ENCODE measurements at regions not wholly inside any gene's neighbourhood (a gene's known extent, or its start where the extent isn't known, plus 50 kb on each side); places are given as distances from the start of the nearest gene placed in this dataset.

DNA sequence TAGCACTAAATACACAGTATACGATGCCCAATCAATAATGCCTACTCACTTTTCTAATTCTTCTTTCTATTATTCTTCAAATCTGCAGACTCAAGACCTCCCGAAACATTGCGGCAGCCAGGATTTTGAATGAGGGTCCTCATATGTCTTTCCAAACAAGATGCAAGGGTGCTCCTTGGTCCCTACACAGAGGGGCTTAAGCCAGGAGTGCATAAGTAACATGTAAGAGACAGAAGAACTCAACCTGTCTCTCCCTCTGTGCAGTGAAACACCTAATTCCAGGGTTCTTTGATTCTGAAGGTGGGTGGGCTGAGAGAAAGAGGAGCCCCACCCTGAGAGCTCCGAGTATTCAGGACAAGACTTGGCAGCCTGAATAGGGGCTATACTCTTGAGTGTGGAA is 117.6 kb downstream of the ZNF280B start:
- H3K36me3 ChIP-seq (ENCODE audit: control insufficient read depth, insufficient read depth, low read length), result no peaks in the 10 kb centered on the region
- no peaks in the 10 kb centered on the region for H3K4me1 ChIP-seq (ENCODE audit: control insufficient read depth, insufficient read depth, low read length)
- H3K9ac ChIP-seq (ENCODE audit: low read length), result no peak overlapping the region
- no peaks in the 10 kb centered on the region for H3K9me3 ChIP-seq (ENCODE audit: control insufficient read depth, low read length)
- no peak overlapping the region for H3K4me3 ChIP-seq (ENCODE audit: low read length)
- H3K27me3 ChIP-seq (ENCODE audit: control insufficient read depth, insufficient read depth, low read length), result no peaks in the 10 kb centered on the region

DNA sequence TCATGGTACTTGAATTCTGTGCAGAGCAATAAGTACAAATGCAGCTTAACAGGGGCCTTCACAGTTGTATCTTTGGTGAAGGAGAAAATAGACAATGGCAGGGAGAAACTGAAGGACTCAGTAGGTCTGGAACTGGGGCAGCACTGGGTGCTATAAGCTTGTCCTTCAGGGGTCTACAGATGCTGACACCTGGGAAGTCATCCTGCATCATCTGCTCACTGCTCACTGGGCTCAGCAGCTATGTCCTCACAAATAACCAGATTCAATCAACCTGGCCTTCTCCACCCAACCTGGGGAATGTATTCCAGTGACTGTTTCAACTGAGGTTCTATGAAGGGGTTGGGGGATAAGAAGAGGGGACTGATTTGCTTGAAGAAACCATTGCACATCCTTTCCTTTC is 117.0 kb downstream of the ZNF280B start:
- Histone ChIP-seq H3K9ac (ENCODE audit: low read length) (no peak overlapping the region), H3K9me3 (ENCODE audit: control insufficient read depth, low read length) (no peaks in the 10 kb centered on the region), H3K4me3 (ENCODE audit: low read length) (no peak overlapping the region)

GRCh38 chr22:22392131-22392530 is 116.4 kb downstream of the ZNF280B start:
- no peak overlapping the region for H3K9ac ChIP-seq (ENCODE audit: low read length)
- no peaks in the 10 kb centered on the region for H3K4me1 ChIP-seq (ENCODE audit: control insufficient read depth, insufficient read depth, low read length)
- H3K4me3 ChIP-seq (ENCODE audit: low read length), result no peak overlapping the region
- no peaks in the 10 kb centered on the region for H3K9me3 ChIP-seq (ENCODE audit: control insufficient read depth, low read length)
- H3K27me3 ChIP-seq (ENCODE audit: control insufficient read depth, insufficient read depth, low read length), result no peaks in the 10 kb centered on the region
- no peaks in the 10 kb centered on the region for H3K36me3 ChIP-seq (ENCODE audit: control insufficient read depth, insufficient read depth, low read length)

More for the DNA sequence above, 117.0 kb downstream of the ZNF280B start:
- Histone ChIP-seq H3K36me3 (ENCODE audit: control insufficient read depth, insufficient read depth, low read length) (no peaks in the 10 kb centered on the region), H3K27me3 (ENCODE audit: control insufficient read depth, insufficient read depth, low read length) (no peaks in the 10 kb centered on the region), H3K4me1 (ENCODE audit: control insufficient read depth, insufficient read depth, low read length) (no peaks in the 10 kb centered on the region)

DNA sequence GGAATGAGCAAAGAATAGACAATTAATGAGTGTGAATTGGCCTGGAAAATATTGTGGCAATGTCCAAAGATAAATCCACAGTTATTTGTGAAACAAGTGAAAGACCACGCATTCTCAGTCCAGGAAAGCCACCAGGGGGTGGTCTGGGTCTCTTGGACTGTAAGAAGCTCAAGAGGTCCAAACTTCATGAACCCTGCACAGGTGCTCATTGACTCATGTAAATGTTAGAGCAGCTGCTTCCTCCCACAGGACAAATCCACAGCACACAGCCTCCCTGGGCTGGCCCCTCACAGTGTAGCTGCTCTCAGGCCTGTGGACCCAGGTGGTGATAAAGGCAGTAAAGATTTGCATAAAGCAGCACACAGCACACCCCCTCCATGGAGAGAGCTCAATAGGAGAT is 114.0 kb downstream of the ZNF280B start:
- Histone ChIP-seq H3K9me3 (ENCODE audit: control insufficient read depth, low read length) (no peaks in the 10 kb centered on the region), H3K36me3 (ENCODE audit: control insufficient read depth, insufficient read depth, low read length) (no peaks in the 10 kb centered on the region), H3K4me1 (ENCODE audit: control insufficient read depth, insufficient read depth, low read length) (no peaks in the 10 kb centered on the region), H3K27me3 (ENCODE audit: control insufficient read depth, insufficient read depth, low read length) (peaks cover 9% of the 10 kb centered on the region), H3K9ac (ENCODE audit: low read length) (no peak overlapping the region), H3K4me3 (ENCODE audit: low read length) (no peak overlapping the region)

DNA sequence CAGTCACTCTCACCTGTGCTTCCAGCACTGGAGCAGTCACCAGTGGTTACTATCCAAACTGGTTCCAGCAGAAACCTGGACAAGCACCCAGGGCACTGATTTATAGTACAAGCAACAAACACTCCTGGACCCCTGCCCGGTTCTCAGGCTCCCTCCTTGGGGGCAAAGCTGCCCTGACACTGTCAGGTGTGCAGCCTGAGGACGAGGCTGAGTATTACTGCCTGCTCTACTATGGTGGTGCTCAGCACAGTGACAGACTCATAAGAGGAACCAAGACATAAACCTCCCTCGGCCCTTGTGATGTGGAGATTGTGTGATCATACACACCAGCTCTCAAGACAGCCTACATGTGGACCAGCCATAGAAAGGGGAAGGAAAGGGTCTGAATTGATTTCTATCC is 113.3 kb downstream of the ZNF280B start:
- Histone ChIP-seq H3K36me3 (ENCODE audit: control insufficient read depth, insufficient read depth, low read length) (no peaks in the 10 kb centered on the region), H3K9me3 (ENCODE audit: control insufficient read depth, low read length) (no peaks in the 10 kb centered on the region), H3K4me1 (ENCODE audit: control insufficient read depth, insufficient read depth, low read length) (no peaks in the 10 kb centered on the region), H3K27me3 (ENCODE audit: control insufficient read depth, insufficient read depth, low read length) (peaks cover 9% of the 10 kb centered on the region), H3K9ac (ENCODE audit: low read length) (no peak overlapping the region), H3K4me3 (ENCODE audit: low read length) (no peak overlapping the region)

DNA sequence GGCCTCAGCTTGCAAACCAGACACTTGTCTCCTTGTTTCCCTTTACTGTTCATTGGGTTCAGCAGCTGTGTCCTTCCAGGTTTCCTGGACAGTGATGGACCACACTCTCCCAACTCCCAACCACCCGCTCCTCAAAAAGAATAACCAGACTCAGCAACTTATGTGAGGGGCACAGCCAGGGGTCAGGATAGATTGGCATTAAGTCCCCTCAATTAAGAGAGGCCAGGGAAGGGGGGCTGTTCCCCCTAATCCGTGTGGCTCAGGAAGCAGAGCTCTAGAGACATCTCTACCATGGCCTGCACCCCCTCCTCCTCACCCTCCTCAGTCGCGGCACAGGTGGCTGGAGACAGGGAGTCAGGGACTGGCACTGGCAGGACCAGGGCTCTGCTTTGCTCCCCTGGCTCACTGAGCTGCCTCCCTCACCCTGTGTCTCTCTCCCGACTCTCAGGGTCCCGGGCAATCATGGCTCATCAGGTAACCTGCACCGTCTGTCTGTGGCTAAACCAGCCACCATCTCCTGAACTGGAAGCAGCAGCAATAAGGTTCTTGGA is 111.7 kb downstream of the ZNF280B start:
- Histone ChIP-seq H3K36me3 (ENCODE audit: control insufficient read depth, insufficient read depth, low read length) (no peaks in the 10 kb centered on the region), H3K4me1 (ENCODE audit: control insufficient read depth, insufficient read depth, low read length) (no peaks in the 10 kb centered on the region), H3K4me3 (ENCODE audit: low read length) (no peak overlapping the region), H3K9ac (ENCODE audit: low read length) (no peak overlapping the region), H3K9me3 (ENCODE audit: control insufficient read depth, low read length) (no peaks in the 10 kb centered on the region), H3K27me3 (ENCODE audit: control insufficient read depth, insufficient read depth, low read length) (peaks cover 9% of the 10 kb centered on the region)

GRCh38 chr22:22397292-22397870 is 111.2 kb downstream of the ZNF280B start:
- H3K9me3 ChIP-seq (ENCODE audit: control insufficient read depth, low read length), result no peaks in the 10 kb centered on the region
- H3K27me3 ChIP-seq (ENCODE audit: control insufficient read depth, insufficient read depth, low read length), result peaks cover 9% of the 10 kb centered on the region
- H3K4me3 ChIP-seq (ENCODE audit: low read length), result no peak overlapping the region
- no peak overlapping the region for H3K9ac ChIP-seq (ENCODE audit: low read length)
- H3K36me3 ChIP-seq (ENCODE audit: control insufficient read depth, insufficient read depth, low read length), result no peaks in the 10 kb centered on the region
- H3K4me1 ChIP-seq (ENCODE audit: control insufficient read depth, insufficient read depth, low read length), result no peaks in the 10 kb centered on the region

GRCh38 chr22:22397875-22398524 is 110.5 kb downstream of the ZNF280B start:
- Histone ChIP-seq H3K9ac (ENCODE audit: low read length) (no peak overlapping the region), H3K4me3 (ENCODE audit: low read length) (no peak overlapping the region), H3K4me1 (ENCODE audit: control insufficient read depth, insufficient read depth, low read length) (no peaks in the 10 kb centered on the region), H3K27me3 (ENCODE audit: control insufficient read depth, insufficient read depth, low read length) (peaks cover 9% of the 10 kb centered on the region), H3K9me3 (ENCODE audit: control insufficient read depth, low read length) (no peaks in the 10 kb centered on the region), H3K36me3 (ENCODE audit: control insufficient read depth, insufficient read depth, low read length) (no peaks in the 10 kb centered on the region)

GRCh38 chr22:22398530-22399327 is 109.8 kb downstream of the ZNF280B start:
- H3K36me3 ChIP-seq (ENCODE audit: control insufficient read depth, insufficient read depth, low read length), result no peaks in the 10 kb centered on the region
- H3K9ac ChIP-seq (ENCODE audit: low read length), result no peak overlapping the region
- no peaks in the 10 kb centered on the region for H3K9me3 ChIP-seq (ENCODE audit: control insufficient read depth, low read length)
- peaks cover 9% of the 10 kb centered on the region for H3K27me3 ChIP-seq (ENCODE audit: control insufficient read depth, insufficient read depth, low read length)
- no peaks in the 10 kb centered on the region for H3K4me1 ChIP-seq (ENCODE audit: control insufficient read depth, insufficient read depth, low read length)
- H3K4me3 ChIP-seq (ENCODE audit: low read length), result no peak overlapping the region

GRCh38 chr22:22400099-22400498 is 108.4 kb downstream of the ZNF280B start:
- H3K36me3 ChIP-seq (ENCODE audit: control insufficient read depth, insufficient read depth, low read length), result no peaks in the 10 kb centered on the region
- no peaks in the 10 kb centered on the region for H3K9me3 ChIP-seq (ENCODE audit: control insufficient read depth, low read length)
- no peaks in the 10 kb centered on the region for H3K4me1 ChIP-seq (ENCODE audit: control insufficient read depth, insufficient read depth, low read length)
- H3K9ac ChIP-seq (ENCODE audit: low read length), result no peak overlapping the region
- H3K27me3 ChIP-seq (ENCODE audit: control insufficient read depth, insufficient read depth, low read length), result peaks cover 9% of the 10 kb centered on the region
- no peak overlapping the region for H3K4me3 ChIP-seq (ENCODE audit: low read length)

DNA sequence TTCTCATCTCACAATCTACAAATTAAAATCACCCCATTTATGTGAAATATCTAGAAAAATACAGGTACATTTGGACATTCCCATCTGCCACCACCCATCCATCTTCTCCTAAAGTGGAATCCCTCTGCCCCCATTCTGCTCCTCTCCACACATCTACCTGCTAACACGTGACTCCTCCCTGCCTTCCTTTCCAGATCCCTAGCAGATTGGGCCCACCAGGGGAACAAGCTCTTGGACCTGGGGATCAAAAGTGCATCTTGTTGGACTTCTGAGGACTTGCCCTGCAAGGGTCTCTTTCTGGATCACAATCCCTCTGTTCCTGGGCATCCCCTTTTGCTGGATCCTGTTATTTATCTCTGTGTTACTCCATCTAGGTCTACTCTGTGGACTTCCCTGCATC is 107.6 kb downstream of the ZNF280B start:
- Histone ChIP-seq H3K4me1 (ENCODE audit: control insufficient read depth, insufficient read depth, low read length) (no peaks in the 10 kb centered on the region), H3K9ac (ENCODE audit: low read length) (no peak overlapping the region), H3K36me3 (ENCODE audit: control insufficient read depth, insufficient read depth, low read length) (no peaks in the 10 kb centered on the region), H3K4me3 (ENCODE audit: low read length) (no peak overlapping the region), H3K9me3 (ENCODE audit: control insufficient read depth, low read length) (no peaks in the 10 kb centered on the region), H3K27me3 (ENCODE audit: control insufficient read depth, insufficient read depth, low read length) (peaks cover 9% of the 10 kb centered on the region)

DNA sequence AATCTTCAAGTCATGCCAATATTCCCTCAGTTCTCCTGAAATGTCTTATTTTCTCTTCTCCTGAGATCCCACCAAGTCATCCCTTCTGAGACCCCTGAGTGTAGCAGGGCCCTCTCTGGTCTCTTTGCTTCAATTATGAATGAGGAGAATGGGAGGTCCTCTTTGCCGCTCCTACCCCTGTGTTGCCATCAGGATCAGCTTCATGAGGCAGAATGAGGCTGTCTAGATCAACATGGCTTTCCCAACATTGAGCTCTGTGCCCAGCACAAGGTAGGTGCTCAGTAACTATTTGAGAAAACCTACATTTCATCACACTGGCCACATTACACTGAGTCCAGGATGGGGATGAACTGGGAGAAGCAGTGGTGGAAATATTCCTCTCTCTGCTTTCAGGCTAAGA is 107.2 kb downstream of the ZNF280B start:
- Histone ChIP-seq H3K9ac (ENCODE audit: low read length) (no peak overlapping the region), H3K4me3 (ENCODE audit: low read length) (no peak overlapping the region), H3K9me3 (ENCODE audit: control insufficient read depth, low read length) (no peaks in the 10 kb centered on the region), H3K36me3 (ENCODE audit: control insufficient read depth, insufficient read depth, low read length) (no peaks in the 10 kb centered on the region), H3K4me1 (ENCODE audit: control insufficient read depth, insufficient read depth, low read length) (no peaks in the 10 kb centered on the region), H3K27me3 (ENCODE audit: control insufficient read depth, insufficient read depth, low read length) (peaks cover 9% of the 10 kb centered on the region)

Data from mucosa of stomach (tissue), 1 donor.